ENCODE measurements at regions not wholly inside any gene's neighbourhood (a gene's known extent, or its start where the extent isn't known, plus 50 kb on each side); places are given as distances from the start of the nearest gene placed in this dataset.
"Not testable (repeated sequence)": the region's sequence is repeated elsewhere in the genome, so short reads cannot be mapped to it uniquely, and the experiment has no call there.

- DNase-seq (ENCODE audit: low read depth), result peak; percentile 98
Measured at GRCh38 chr10:21292763-21293517, 232.5 kb downstream of the SKIDA1 start.

- DNase-seq (ENCODE audit: low read depth), result no peak
Measured at GRCh38 chr10:21290499-21291160, 234.9 kb downstream of the SKIDA1 start.

GRCh38 chr10:21289961-21290360 lies 235.5 kb downstream of the SKIDA1 start:
- DNase-seq (ENCODE audit: low read depth), result no peak

GRCh38 chr10:21289271-21289670 lies 236.2 kb downstream of the SKIDA1 start:
- no peak for DNase-seq (ENCODE audit: low read depth)

GRCh38 chr10:21285742-21286331 lies 239.6 kb downstream of the SKIDA1 start:
- no peak for DNase-seq (ENCODE audit: low read depth)

- no peak for DNase-seq (ENCODE audit: low read depth)
Measured at GRCh38 chr10:21285207-21285606, 240.3 kb downstream of the SKIDA1 start.

GRCh38 chr10:21284301-21284700 lies 241.2 kb downstream of the SKIDA1 start:
- no peak for DNase-seq (ENCODE audit: low read depth)

- DNase-seq (ENCODE audit: low read depth), result not testable (repeated sequence)
Measured at GRCh38 chr10:21283053-21283452, 242.4 kb downstream of the SKIDA1 start.

GRCh38 chr10:21281765-21282484 lies 243.6 kb downstream of the SKIDA1 start:
- no peak for DNase-seq (ENCODE audit: low read depth)

GRCh38 chr10:21280971-21281572 lies 244.4 kb downstream of the SKIDA1 start:
- DNase-seq (ENCODE audit: low read depth), result no peak

- DNase-seq (ENCODE audit: low read depth), result no peak
Measured at GRCh38 chr10:21280037-21280436, 245.4 kb downstream of the SKIDA1 start.

GRCh38 chr10:21279217-21279575 lies 246.3 kb downstream of the SKIDA1 start:
- DNase-seq (ENCODE audit: low read depth), result no peak

GRCh38 chr10:21278491-21279216 lies 246.8 kb downstream of the SKIDA1 start:
- peak; percentile 81 for DNase-seq (ENCODE audit: low read depth)

- no peak for DNase-seq (ENCODE audit: low read depth)
Measured at GRCh38 chr10:21273400-21273968, 252.0 kb downstream of the SKIDA1 start.

GRCh38 chr10:21272643-21273399 lies 252.7 kb downstream of the SKIDA1 start:
- DNase-seq (ENCODE audit: low read depth), result no peak

GRCh38 chr10:21270976-21271375 lies 254.5 kb downstream of the SKIDA1 start:
- no peak for DNase-seq (ENCODE audit: low read depth)

GRCh38 chr10:21269289-21269688 lies 256.2 kb downstream of the SKIDA1 start:
- no peak for DNase-seq (ENCODE audit: low read depth)

- peak; percentile 9 for DNase-seq (ENCODE audit: low read depth)
Measured at GRCh38 chr10:21265622-21266021, 259.9 kb downstream of the SKIDA1 start.

GRCh38 chr10:21264271-21264670 lies 261.2 kb downstream of the SKIDA1 start:
- no peak for DNase-seq (ENCODE audit: low read depth)

- DNase-seq (ENCODE audit: low read depth), result no peak
Measured at GRCh38 chr10:21263839-21264238, 261.6 kb downstream of the SKIDA1 start.

Measured in non-pigmented ciliary epithelial cell (primary cell).